T-cell (primary cell): ENCODE measurements at regions not wholly inside any gene's neighbourhood (a gene's known extent, or its start where the extent isn't known, plus 50 kb on each side); places are given as distances from the start of the nearest gene placed in this dataset.

ENCODE experiments used
- ATAC-seq, 4 experiments: fragments of 200-7000 bp in 3 of 4; fragments of 150-1000 bp in 1 of 4; cut with Tn5 transposase; replicated peaks in 1 of 4; 1 replicate in 3 of 4; 2 replicates in 1 of 4; pipeline ENCODE4 v1.10.0; 2021; ENCODE audit warnings: moderate library complexity in 3 of 4, mild to moderate bottlenecking in 2 of 4, moderate number of reproducible peaks in 1 of 4
- CTCF ChIA-PET, 2 donors: fragments of 300-600 bp; sonication (Branson Sonifier 250); formaldehyde crosslinking; loops; one replicate each; lab custom pipeline; 2022; ENCODE audit warnings: antibody characterized with exemption in 2 of 2; lab: Charles Lee
- POLR2A ChIA-PET, 2 donors: fragments of 300-600 bp; sonication (Branson Sonifier 250); formaldehyde crosslinking; loops; one replicate each; lab custom pipeline; 2022; ENCODE audit warnings: antibody characterized with exemption in 2 of 2; lab: Charles Lee
- DNase-seq, 35 experiments: peaks; one replicate each; pipeline versions ENCODE4 v3.0.0 to v3.0.0-alpha.2; 2013 to 2023
- H3K27ac ChIP-seq: one replicate; pipeline ENCODE4 v1.5.1; 2013; ENCODE audit warnings: low read length
- H3K27me3 ChIP-seq, 2 experiments: replicated peaks in 1 of 2; 1 replicate in 1 of 2; 2 replicates in 1 of 2; pipeline versions ENCODE4 v1.6.1 to v1.7.0; 2013; ENCODE audit warnings: low read length in 1 of 2, mixed read lengths in 1 of 2; ENCODE audit not compliant: control insufficient read depth in 2 of 2, insufficient read depth in 2 of 2; ENCODE audit errors: extremely low read depth in 1 of 2
- H3K36me3 ChIP-seq, 2 donors: 1 replicate in 1 of 2; 2 replicates in 1 of 2; pipeline versions ENCODE4 v1.6.1 to v1.7.0; 2013; ENCODE audit warnings: low read length in 1 of 2; ENCODE audit not compliant: control insufficient read depth in 2 of 2, insufficient read depth in 1 of 2; ENCODE audit errors: extremely low read depth in 1 of 2
- H3K4me1 ChIP-seq, 2 experiments: 1 replicate in 1 of 2; 2 replicates in 1 of 2; pipeline versions ENCODE4 v1.6.1 to v1.7.0; 2013; ENCODE audit warnings: low read length in 2 of 2, mixed read lengths in 1 of 2; ENCODE audit not compliant: insufficient read depth in 2 of 2, control insufficient read depth in 1 of 2; ENCODE audit errors: extremely low read depth in 1 of 2
- H3K4me3 ChIP-seq, 2 donors: 1 replicate in 1 of 2; 2 replicates in 1 of 2; pipeline versions ENCODE4 v1.5.1 to v1.7.0; 2013; ENCODE audit warnings: mild to moderate bottlenecking in 2 of 2, low read length in 1 of 2, moderate library complexity in 1 of 2; ENCODE audit not compliant: control insufficient read depth in 1 of 2; ENCODE audit errors: extremely low read depth in 1 of 2
- H3K9me3 ChIP-seq: 2 replicates; pipeline ENCODE4 v1.7.0; 2013
- H3K27ac Mint-ChIP-seq, 2 donors: one replicate each; pipeline ENCODE4 v1.8.0; 2020 to 2021; ENCODE audit warnings: mild to moderate bottlenecking in 2 of 2, mixed read lengths in 2 of 2
- H3K27me3 Mint-ChIP-seq, 2 donors: one replicate each; pipeline ENCODE4 v1.8.0; 2021 to 2022; ENCODE audit warnings: mixed read lengths in 2 of 2
- H3K36me3 Mint-ChIP-seq: one replicate; pipeline ENCODE4 v1.8.0; 2021; ENCODE audit warnings: mixed read lengths
- H3K4me1 Mint-ChIP-seq, 3 donors: one replicate each; pipeline ENCODE4 v1.8.0; 2020 to 2022; ENCODE audit warnings: mixed read lengths in 3 of 3, mild to moderate bottlenecking in 1 of 3
- H3K4me3 Mint-ChIP-seq, 3 donors: one replicate each; pipeline ENCODE4 v1.8.0; 2020 to 2022; ENCODE audit warnings: mild to moderate bottlenecking in 3 of 3, mixed read lengths in 3 of 3, moderate library complexity in 3 of 3
- H3K9me3 Mint-ChIP-seq, 3 donors: one replicate each; pipeline ENCODE4 v1.8.0; 2020 to 2022; ENCODE audit warnings: mixed read lengths in 3 of 3
- WGBS: methylation state at CpG from one replicate; pipeline ENCODE4 v1.1.5; 2013; ENCODE audit warnings: missing lambda C conversion rate; ENCODE audit not compliant: insufficient coverage; 5-methylcytosine and 5-hydroxymethylcytosine counted together

GRCh38 chr9:113674436-113674835 is 201.7 kb upstream of the ZNF618 start:
- Mint-ChIP-seq H3K27me3 (peaks cover 47 to 50% of the 10 kb centered on the region in 2 donors), H3K4me1 (peaks cover 0 to 3% (median 0%) of the 10 kb centered on the region in 3 donors), H3K36me3 (no peaks in the 10 kb centered on the region), H3K27ac (no peak overlapping the region), H3K4me3 (no peak overlapping the region), H3K9me3 (no peaks in the 10 kb centered on the region)
- H3K4me3 ChIP-seq, result no peak overlapping the region
- H3K27me3 ChIP-seq, result peaks cover 0 to 40% of the 10 kb centered on the region in 2 experiments
- 76% methylated on average over 3 of the region's 6 CpGs for WGBS
- ChIA-PET CTCF (no interaction called here), POLR2A (no interaction called here)
- DNase-seq, result no peak
- no peaks in the 10 kb centered on the region for H3K36me3 ChIP-seq
- H3K27ac ChIP-seq, result no peak overlapping the region
- ATAC-seq, result no peak
- H3K4me1 ChIP-seq, result no peaks in the 10 kb centered on the region
- no peaks in the 10 kb centered on the region for H3K9me3 ChIP-seq

GRCh38 chr9:113675475-113675941 is 200.6 kb upstream of the ZNF618 start:
- peaks cover 52 to 57% of the 10 kb centered on the region in 2 donors for H3K27me3 Mint-ChIP-seq
- CTCF ChIA-PET, result no interaction called here
- no peak for DNase-seq

GRCh38 chr9:113677057-113677456 is 199.1 kb upstream of the ZNF618 start:
- no peaks in the 10 kb centered on the region for H3K36me3 ChIP-seq
- ChIA-PET POLR2A (no interaction called here), CTCF (no interaction called here)
- 13% methylated on average over 9 of the region's 9 CpGs for WGBS
- no peak overlapping the region for H3K4me3 ChIP-seq
- DNase-seq (no peak), ATAC-seq (no peak)
- no peak overlapping the region for H3K4me3 Mint-ChIP-seq
- peaks cover 62% of the 10 kb centered on the region in 2 donors for H3K27me3 Mint-ChIP-seq
- no peaks in the 10 kb centered on the region for H3K36me3 Mint-ChIP-seq
- H3K9me3 ChIP-seq, result no peaks in the 10 kb centered on the region
- no peaks in the 10 kb centered on the region for H3K9me3 Mint-ChIP-seq
- H3K27me3 ChIP-seq, result peaks cover 0 to 40% of the 10 kb centered on the region in 2 experiments
- H3K27ac Mint-ChIP-seq, result no peak overlapping the region
- H3K27ac ChIP-seq, result no peak overlapping the region
- H3K4me1 Mint-ChIP-seq, result peaks cover 0 to 5% (median 0%) of the 10 kb centered on the region in 3 donors
- H3K4me1 ChIP-seq, result no peaks in the 10 kb centered on the region

More at GRCh38 chr9:113675475-113675941, 200.6 kb upstream of the ZNF618 start:
- WGBS, result 75% methylated on average over 3 of the region's 10 CpGs
- Mint-ChIP-seq H3K27ac (no peak overlapping the region), H3K4me3 (no peak overlapping the region), H3K9me3 (no peaks in the 10 kb centered on the region), H3K4me1 (peaks cover 0 to 3% (median 0%) of the 10 kb centered on the region in 3 donors), H3K36me3 (no peaks in the 10 kb centered on the region)
- H3K27ac ChIP-seq, result no peak overlapping the region
- peaks cover 0 to 40% of the 10 kb centered on the region in 2 experiments for H3K27me3 ChIP-seq
- no peaks in the 10 kb centered on the region for H3K4me1 ChIP-seq
- no peaks in the 10 kb centered on the region for H3K9me3 ChIP-seq
- POLR2A ChIA-PET, result no interaction called here
- ATAC-seq, result no peak
- no peak overlapping the region for H3K4me3 ChIP-seq
- no peaks in the 10 kb centered on the region for H3K36me3 ChIP-seq

GRCh38 chr9:113677569-113677968 is 198.5 kb upstream of the ZNF618 start:
- Mint-ChIP-seq H3K4me3 (no peak overlapping the region), H3K36me3 (no peaks in the 10 kb centered on the region), H3K27ac (no peak overlapping the region), H3K27me3 (peaks cover 62 to 65% of the 10 kb centered on the region in 2 donors), H3K9me3 (no peaks in the 10 kb centered on the region), H3K4me1 (peaks cover 0 to 5% (median 0%) of the 10 kb centered on the region in 3 donors)
- Histone ChIP-seq H3K9me3 (no peaks in the 10 kb centered on the region), H3K27ac (no peak overlapping the region), H3K27me3 (peaks cover 0 to 45% of the 10 kb centered on the region in 2 experiments), H3K36me3 (no peaks in the 10 kb centered on the region), H3K4me3 (no peak overlapping the region), H3K4me1 (no peaks in the 10 kb centered on the region)
- ChIA-PET POLR2A (no interaction called here), CTCF (no interaction called here)
- 100% methylated on average over 2 of the region's 4 CpGs for WGBS
- no peak for ATAC-seq
- DNase-seq, result no peak

- H3K4me3 ChIP-seq, result no peak overlapping the region
- Mint-ChIP-seq H3K4me3 (no peak overlapping the region), H3K9me3 (no peaks in the 10 kb centered on the region), H3K27ac (no peak overlapping the region), H3K4me1 (peaks cover 0 to 5% (median 0%) of the 10 kb centered on the region in 3 donors), H3K27me3 (peaks cover 65 to 67% of the 10 kb centered on the region in 2 donors), H3K36me3 (no peaks in the 10 kb centered on the region)
- H3K36me3 ChIP-seq, result no peaks in the 10 kb centered on the region
- peaks cover 0 to 43% of the 10 kb centered on the region in 2 experiments for H3K27me3 ChIP-seq
- H3K9me3 ChIP-seq, result no peaks in the 10 kb centered on the region
- ATAC-seq, result no peak
- POLR2A ChIA-PET, result no interaction called here
- WGBS, result 60% methylated on average over 2 of the region's 3 CpGs
- H3K4me1 ChIP-seq, result no peaks in the 10 kb centered on the region
- no peak for DNase-seq
- H3K27ac ChIP-seq, result no peak overlapping the region
- CTCF ChIA-PET, result no interaction called here
Measured at GRCh38 chr9:113678119-113678858, 197.8 kb upstream of the ZNF618 start.

- ATAC-seq (no peak), DNase-seq (no peak)
- Histone ChIP-seq H3K4me3 (no peak overlapping the region), H3K27me3 (peaks cover 0 to 37% of the 10 kb centered on the region in 2 experiments), H3K4me1 (no peaks in the 10 kb centered on the region), H3K27ac (no peak overlapping the region), H3K36me3 (no peaks in the 10 kb centered on the region), H3K9me3 (no peaks in the 10 kb centered on the region)
- H3K27me3 Mint-ChIP-seq, result peaks cover 63 to 65% of the 10 kb centered on the region in 2 donors
- CTCF ChIA-PET, result no interaction called here
- no peaks in the 10 kb centered on the region for H3K36me3 Mint-ChIP-seq
- no peak overlapping the region for H3K4me3 Mint-ChIP-seq
- WGBS, result 100% methylated on average over 1 of the region's 2 CpGs
- peaks cover 0 to 5% (median 0%) of the 10 kb centered on the region in 3 donors for H3K4me1 Mint-ChIP-seq
- no peaks in the 10 kb centered on the region for H3K9me3 Mint-ChIP-seq
- POLR2A ChIA-PET, result no interaction called here
- no peak overlapping the region for H3K27ac Mint-ChIP-seq
Measured at GRCh38 chr9:113678859-113679256, 197.3 kb upstream of the ZNF618 start.
